Mucosa of descending colon (tissue), 3 donors: ENCODE measurements at regions not wholly inside any gene's neighbourhood (a gene's known extent, or its start where the extent isn't known, plus 50 kb on each side); places are given as distances from the start of the nearest gene placed in this dataset.
"Not testable (repeated sequence)": the region's sequence is repeated elsewhere in the genome, so short reads cannot be mapped to it uniquely, and the experiment has no call there.

Experiments
- ATAC-seq: fragments of 200-7000 bp; cut with Tn5 transposase; one replicate; pipeline ENCODE4 v1.9.1; 2020; ENCODE audit warnings: mild to moderate bottlenecking, moderate library complexity
- DNase-seq, 3 donors: peaks; one replicate each; pipeline ENCODE4 v3.0.0-alpha.2; 2020
- H3K36me3 ChIP-seq: fragments of 200-600 bp; one replicate; pipeline ENCODE4 v1.8.0; 2021; ENCODE audit warnings: low read depth, mild to moderate bottlenecking
- H3K4me1 ChIP-seq: fragments of 200-600 bp; one replicate; pipeline ENCODE4 v1.8.0; 2021; ENCODE audit warnings: low read depth, mild to moderate bottlenecking
- H3K4me3 ChIP-seq: fragments of 200-600 bp; one replicate; pipeline ENCODE4 v1.8.0; 2021; ENCODE audit warnings: mild to moderate bottlenecking
- H3K9me3 ChIP-seq: fragments of 200-600 bp; one replicate; pipeline ENCODE4 v1.8.0; 2021; ENCODE audit warnings: mild to moderate bottlenecking
- intact Hi-C, 2 donors: fragments of 100-400 bp; cut with DNase I in 1 of 2; cut with micrococcal nuclease in 1 of 2; formaldehyde crosslinking; loops; one replicate each; pipeline versions ENCODE4 v1.11.0 to v1.11.1; 2022; cut with DNase I, micrococcal nuclease
- TF ChIP-seq, protein P1 (sequence below): fragments of 200-600 bp; IDR thresholded peaks from one replicate; pipeline ENCODE4 v1.8.0; 2022; ENCODE audit warnings: antibody characterized with exemption, mild to moderate bottlenecking
- donor health status: DM: no; HTN: no; CAD: no; lungs with moderate emphysema.
- donor health status: DM: no; HTN: no; CAD: no.
- donor health status: DM: no; HTN: yes; CAD: no.

DNA sequence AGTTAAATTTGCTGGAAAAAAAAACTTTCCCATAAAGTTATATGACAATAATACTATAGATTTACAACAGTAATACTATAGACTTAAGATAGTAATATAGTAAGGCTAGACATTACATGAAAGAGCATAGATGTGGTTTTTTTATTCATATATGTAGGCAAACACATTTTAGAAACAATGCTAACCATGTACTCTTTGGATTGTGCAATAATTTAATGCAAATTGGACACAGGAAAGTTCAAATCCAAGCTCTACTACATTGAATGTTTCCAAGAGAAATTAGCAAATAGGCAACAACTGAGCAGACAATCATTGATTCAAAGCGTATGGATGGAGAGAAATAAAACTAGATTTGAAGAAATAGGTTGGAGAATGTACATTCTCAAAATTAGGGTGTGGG is 469.2 kb downstream of the CNTN3 start:
- intact Hi-C loops = no loop called here
- Histone ChIP-seq H3K36me3 (no peaks in the 10 kb centered on the region), H3K4me1 (no peaks in the 10 kb centered on the region), H3K9me3 (no peaks in the 10 kb centered on the region), H3K4me3 (no peak overlapping the region)
- DNase-seq (no peak), ATAC-seq (no peak)
- TF ChIP-seq, protein P1, sequence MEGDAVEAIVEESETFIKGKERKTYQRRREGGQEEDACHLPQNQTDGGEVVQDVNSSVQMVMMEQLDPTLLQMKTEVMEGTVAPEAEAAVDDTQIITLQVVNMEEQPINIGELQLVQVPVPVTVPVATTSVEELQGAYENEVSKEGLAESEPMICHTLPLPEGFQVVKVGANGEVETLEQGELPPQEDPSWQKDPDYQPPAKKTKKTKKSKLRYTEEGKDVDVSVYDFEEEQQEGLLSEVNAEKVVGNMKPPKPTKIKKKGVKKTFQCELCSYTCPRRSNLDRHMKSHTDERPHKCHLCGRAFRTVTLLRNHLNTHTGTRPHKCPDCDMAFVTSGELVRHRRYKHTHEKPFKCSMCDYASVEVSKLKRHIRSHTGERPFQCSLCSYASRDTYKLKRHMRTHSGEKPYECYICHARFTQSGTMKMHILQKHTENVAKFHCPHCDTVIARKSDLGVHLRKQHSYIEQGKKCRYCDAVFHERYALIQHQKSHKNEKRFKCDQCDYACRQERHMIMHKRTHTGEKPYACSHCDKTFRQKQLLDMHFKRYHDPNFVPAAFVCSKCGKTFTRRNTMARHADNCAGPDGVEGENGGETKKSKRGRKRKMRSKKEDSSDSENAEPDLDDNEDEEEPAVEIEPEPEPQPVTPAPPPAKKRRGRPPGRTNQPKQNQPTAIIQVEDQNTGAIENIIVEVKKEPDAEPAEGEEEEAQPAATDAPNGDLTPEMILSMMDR = no peak

DNA sequence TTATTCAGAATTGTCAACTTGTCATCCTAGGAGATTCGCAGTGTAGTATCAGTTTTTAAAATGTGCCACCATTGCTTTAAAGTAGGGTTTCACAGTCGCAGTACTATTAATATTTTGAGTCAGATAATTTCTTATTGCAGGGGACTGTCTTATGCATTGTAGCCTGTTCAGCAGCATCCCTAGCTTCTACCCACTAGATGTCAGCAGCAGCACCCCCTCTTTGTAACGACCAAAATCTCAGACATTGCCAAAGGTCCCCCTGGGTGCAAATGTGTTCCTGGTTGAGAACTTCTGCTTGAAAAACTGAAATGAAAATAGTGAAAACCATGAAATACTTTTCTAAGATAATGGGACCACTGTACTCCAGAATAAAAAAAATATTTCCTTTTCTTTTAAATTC is 474.8 kb downstream of the CNTN3 start:
- ATAC-seq (no peak), DNase-seq (no peak)
- TF ChIP-seq, protein P1 = no peak
- no peak overlapping the region for H3K4me3 ChIP-seq
- H3K36me3 ChIP-seq = no peaks in the 10 kb centered on the region
- intact Hi-C loops = no loop called here
- no peaks in the 10 kb centered on the region for H3K9me3 ChIP-seq
- H3K4me1 ChIP-seq = no peaks in the 10 kb centered on the region

DNA sequence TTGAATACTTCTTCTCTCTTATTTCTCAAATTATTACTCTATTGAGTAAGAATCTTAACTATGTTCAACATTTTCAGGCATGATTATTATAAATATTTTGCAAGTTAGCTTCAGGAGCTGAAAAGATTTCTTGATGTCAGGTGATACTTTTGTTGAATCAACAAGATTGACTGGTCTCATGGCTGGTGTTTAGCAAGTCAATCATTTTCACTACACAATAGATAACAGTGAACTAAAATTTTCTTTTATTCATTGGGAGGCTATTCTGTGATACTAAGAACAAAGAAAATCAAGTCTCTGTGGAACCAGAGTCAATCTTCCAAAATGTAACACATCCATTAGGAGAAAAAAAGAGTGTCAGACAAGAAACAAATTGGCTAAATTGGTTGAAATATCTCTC is 476.7 kb downstream of the CNTN3 start:
- no peaks in the 10 kb centered on the region for H3K9me3 ChIP-seq
- H3K4me3 ChIP-seq = no peak overlapping the region
- TF ChIP-seq, protein P1 = no peak
- H3K36me3 ChIP-seq = no peaks in the 10 kb centered on the region
- no peak for ATAC-seq
- DNase-seq = no peak
- no peaks in the 10 kb centered on the region for H3K4me1 ChIP-seq
- intact Hi-C loops = no loop called here

DNA sequence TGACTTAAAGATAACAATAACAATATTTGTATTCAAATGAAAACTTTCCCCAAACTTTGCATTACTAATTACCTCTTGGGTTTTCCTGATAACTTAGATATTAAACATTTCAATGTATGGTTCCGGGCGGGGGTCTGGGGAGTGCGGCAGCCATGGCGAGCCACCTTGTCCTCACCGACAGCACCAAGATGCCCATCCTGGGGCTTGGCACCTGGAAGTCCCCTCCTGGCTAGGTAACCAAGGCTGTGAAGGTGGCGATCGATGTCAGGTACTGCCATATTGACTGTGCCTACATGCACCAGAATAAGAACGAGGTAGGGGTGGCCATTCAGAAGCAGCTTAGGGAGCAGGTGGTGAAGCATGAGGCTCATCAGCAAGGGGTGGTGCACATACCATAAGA is 478.7 kb downstream of the CNTN3 start:
- Histone ChIP-seq H3K4me3 (no peak overlapping the region), H3K36me3 (no peaks in the 10 kb centered on the region), H3K9me3 (no peaks in the 10 kb centered on the region), H3K4me1 (no peaks in the 10 kb centered on the region)
- intact Hi-C loops = no loop called here
- TF ChIP-seq, protein P1 = no peak
- ATAC-seq = no peak
- DNase-seq = no peak

DNA sequence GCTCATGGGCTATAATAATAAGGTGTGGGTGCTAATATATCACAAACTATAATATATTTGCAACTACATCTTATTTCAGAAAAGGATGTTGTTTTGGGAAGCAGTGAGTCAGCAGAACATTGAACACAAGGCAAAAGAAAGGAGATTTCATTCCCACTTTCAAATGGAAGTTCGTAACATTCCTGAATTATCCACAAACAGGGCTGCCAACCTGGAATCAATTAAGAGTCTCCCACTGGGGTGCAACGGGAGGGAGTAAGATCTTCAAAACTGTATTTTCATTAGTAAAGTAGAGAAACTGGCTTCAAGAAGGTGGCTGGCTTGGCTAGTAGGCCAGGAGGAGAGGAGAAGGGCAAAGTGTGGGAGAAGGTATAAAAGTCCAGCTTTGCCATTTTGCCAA is 479.6 kb downstream of the CNTN3 start:
- DNase-seq (no peak), ATAC-seq (no peak)
- Histone ChIP-seq H3K36me3 (no peaks in the 10 kb centered on the region), H3K4me3 (no peak overlapping the region), H3K9me3 (no peaks in the 10 kb centered on the region), H3K4me1 (no peaks in the 10 kb centered on the region)
- TF ChIP-seq, protein P1 = no peak
- intact Hi-C loops = no loop called here

DNA sequence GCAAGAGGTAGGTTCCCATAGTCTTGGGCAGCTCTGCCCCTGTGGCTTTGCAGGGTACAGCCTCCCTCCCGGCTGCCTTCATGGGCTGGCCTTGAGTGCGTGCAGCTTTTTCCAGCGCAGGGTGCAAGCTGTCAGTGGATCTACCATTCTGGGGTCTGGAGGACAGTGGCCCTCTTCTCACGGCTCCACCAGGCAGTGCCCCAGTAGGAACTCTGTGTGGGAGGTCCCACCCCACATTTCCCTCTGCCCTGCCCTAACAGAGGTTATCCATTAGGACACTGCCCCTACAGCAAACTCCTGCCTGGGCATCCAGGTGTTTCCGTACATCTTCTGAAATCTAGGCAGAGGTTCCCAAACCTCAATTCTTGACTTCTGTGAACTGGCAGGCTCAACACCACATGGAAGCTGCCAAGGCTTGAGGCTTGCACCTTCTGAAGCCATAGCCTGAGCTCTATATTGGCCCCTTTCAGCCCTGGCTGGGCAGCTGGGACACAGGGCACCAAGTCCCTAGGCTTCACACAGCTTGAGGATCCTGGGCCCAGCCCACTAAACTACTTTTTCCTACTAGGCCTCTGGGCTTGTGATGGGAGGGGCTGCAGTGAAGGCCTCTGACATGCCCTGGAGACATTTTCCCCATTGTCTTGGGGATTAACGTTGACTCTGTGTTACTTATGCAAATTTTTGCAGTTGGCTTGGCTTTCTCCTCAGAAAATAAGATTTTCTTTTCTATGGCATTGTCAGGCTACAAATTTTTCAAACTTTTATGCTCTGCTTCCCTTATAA is 482.7 kb downstream of the CNTN3 start:
- H3K9me3 ChIP-seq, H3K4me1 ChIP-seq, H3K36me3 ChIP-seq, DNase-seq, H3K4me3 ChIP-seq, ATAC-seq, intact Hi-C loops: not testable (repeated sequence)
